NCI-H82 treated with DMSO at 0.1 percent for 48 hours (cell line): ENCODE measurements at regions not wholly inside any gene's neighbourhood (a gene's known extent, or its start where the extent isn't known, plus 50 kb on each side); places are given as distances from the start of the nearest gene placed in this dataset.
"Not testable (repeated sequence)": the region's sequence is repeated elsewhere in the genome, so short reads cannot be mapped to it uniquely, and the experiment has no call there.

Experiments
- DNase-seq: peaks from one replicate; lab custom pipeline; 2025; ENCODE audit not compliant: unreplicated experiment; lab: John Stamatoyannopoulos, UW

DNA sequence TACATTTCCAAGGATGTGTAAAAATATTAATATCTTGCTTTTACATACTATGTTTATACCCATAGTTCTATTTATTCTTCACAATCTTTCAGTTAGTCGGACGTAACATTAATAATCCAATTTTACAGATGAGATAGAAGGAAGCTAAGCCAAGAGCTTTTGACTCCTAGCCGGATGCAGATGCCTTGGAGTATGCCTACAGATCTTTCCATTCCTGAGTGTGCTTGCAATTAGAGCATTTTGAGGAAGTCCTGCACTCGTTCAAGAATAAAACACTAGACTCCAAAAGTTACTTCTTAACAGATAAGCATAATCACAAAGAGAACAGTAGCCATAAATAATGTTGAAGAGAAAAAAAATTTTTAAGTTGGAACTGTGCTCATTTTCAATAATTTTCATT, 337.6 kb upstream of the CLEC14A start:
- peak; percentile 54 for DNase-seq

DNA sequence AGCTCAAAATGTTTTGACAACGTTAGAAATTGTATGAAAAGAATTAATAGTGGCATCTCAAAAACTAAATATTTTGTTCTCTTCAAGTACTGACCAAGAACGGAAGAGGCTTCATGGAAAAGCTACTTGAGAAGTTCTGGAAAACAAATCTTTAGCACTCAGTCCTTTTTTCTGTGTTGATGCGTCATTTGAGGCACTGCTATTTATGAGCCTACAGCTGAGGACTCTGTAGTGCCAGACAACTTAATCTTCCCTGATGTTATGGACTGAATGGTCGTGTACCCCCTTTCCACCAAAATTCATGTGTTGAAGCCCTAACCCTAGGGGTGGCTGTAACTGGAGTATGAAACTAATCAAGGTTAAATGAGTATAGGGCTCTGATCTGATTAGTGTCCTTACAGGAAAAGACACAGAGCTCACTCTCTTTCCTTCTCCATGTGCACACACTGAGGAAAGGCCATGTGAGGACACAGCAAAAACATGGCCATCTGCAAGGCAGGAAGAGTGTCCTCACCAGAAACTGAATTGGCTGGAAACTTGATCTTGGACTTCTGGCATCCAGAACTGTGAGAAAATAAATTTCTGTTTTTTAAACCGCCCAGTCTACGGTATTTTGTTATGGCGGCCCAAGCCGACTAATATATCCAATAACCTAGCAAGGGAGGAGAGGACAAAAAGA, 337.0 kb upstream of the CLEC14A start:
- peak; percentile 49 for DNase-seq

DNA sequence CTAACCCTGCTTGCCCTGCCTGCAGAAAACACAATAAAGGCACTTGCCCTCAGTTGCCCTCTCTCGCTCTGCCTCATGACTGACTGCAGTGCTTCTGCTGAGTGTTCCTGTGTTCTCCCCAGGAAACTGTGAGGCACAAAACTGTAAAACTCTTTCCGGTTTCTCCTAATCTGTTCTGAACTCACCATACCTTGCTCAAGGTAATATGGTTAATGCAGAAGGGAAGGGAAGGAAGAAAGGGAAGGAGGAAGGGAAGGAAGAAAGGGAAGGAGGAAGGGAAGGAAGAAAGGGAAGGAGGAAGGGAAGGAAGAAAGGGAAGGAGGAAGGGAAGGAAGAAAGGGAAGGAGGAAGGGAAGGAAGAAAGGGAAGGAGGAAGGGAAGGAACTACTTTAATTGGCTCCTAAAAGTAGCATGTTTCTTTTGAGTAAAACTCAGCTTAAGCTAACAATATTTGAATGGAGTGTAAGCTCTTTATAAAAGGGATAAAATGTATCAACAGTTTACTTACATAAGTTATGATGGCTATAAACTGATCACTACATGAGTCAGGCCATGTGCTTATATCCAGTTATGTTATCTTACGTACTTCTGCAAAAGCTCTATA, 334.0 kb upstream of the CLEC14A start:
- DNase-seq = no peak

DNA sequence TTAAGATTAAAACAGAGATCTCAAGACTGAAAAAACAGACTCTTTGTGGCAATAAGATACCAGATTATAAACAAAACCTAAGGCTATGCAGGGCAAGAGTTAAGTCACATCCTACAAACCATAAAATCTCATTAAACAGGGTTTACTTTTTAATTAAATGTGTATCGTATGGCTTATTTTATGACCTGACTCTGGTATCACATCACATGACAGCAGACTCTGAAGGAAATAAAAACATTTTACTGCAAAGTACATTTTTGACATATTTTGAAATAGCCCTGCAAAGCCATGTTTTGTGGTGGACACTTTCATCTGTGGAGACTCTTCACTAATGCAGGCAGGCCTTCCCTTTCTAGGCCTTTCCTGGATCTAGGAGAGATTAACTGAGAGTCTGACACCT, 327.6 kb upstream of the CLEC14A start:
- DNase-seq = no peak

DNA sequence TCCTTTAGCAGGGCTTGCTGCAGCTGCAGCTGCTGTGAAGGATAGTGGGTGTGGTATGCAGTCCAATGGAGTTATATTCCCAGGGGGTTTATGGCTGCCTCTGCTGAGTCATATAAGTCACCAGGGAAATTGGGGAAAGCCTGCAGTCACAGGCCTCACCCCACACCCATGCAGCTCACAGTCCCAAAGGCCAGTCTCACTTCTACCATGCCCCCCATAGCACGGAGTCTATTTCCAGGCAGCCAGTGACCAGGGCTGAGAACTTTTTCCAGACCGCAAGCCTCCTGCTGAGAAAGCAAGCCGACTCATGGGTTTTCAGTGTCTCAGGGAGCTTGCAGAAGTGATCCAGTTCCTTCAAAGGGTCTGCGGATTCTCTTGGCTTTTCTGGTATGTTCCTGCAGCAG, 322.4 kb upstream of the CLEC14A start:
- DNase-seq = no peak

DNA sequence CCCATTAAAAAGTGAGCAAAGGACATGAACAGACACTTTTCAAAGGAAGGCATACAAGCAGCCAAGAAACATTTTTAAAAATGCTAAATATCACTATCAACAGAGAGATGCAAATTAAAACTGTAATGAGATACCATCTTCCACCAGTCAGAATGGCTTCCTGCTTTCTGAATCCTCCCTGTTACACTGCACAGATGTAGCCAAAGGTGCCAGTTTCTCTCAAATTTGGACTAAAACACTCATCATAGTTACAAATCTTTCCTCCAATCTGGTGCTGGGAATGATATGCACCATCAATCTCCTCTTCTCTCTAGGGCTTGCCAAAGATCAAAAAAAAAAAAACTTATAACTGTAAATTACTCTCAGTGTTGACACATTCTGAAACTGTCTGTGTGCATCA, 311.8 kb upstream of the CLEC14A start:
- DNase-seq = no peak

DNA sequence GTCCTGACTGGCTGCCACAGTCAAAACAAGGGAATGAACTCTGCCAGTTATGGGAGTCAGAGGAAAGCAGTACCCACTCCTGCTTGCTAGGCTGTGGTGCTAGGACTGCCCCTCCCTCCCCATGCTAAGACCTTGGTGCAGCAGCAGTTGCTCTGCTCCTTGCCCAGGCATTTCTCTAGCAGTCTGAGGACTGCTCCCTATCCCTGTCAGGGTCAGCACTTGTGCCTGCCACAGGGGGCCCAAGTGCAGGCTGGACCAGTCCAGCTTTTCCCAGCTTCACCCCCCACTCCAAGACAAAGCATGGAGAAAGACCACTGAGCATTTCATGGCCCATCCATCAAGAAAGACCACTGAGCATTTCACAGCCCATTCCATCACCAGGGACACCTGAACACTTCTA, 305.8 kb upstream of the CLEC14A start:
- DNase-seq = no peak

DNA sequence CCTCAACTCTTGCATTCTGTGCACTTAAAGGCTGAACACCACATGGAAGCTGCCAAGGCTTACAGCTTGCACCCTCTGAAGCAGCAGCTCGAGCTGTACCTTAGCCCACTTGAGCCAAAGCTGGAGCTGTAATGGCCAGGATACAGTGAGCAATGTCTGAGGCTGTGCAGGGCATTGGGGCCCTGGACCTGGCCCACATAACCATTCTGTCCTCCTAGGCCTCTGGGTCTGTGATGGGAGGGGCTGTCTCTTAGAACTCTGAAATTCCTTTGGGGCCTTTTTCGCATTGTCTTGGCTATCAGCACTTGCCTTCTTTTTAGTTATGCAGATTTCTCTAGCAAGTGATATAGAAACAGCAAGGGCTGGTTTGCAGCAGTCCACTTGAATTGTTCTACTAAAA, 303.8 kb upstream of the CLEC14A start:
- DNase-seq = no peak

DNA sequence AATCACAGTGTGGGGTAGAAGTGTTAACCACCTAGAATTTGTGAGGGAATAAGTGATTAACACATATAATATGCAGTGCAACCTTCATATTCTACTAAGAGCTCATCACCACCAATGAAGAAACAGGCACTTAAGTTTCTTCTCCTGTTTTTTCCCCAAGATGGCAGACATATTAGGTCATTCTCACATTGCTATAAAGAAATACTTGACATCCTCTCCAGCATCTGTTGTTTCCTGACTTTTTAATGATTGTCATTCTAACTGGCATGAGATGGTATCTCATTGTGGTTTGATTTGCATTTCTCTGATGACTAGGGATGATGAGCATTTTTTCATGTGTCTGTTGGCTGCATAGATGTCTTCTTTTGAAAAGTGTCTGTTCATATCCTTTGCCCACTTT, 301.5 kb upstream of the CLEC14A start:
- not testable (repeated sequence) for DNase-seq

DNA sequence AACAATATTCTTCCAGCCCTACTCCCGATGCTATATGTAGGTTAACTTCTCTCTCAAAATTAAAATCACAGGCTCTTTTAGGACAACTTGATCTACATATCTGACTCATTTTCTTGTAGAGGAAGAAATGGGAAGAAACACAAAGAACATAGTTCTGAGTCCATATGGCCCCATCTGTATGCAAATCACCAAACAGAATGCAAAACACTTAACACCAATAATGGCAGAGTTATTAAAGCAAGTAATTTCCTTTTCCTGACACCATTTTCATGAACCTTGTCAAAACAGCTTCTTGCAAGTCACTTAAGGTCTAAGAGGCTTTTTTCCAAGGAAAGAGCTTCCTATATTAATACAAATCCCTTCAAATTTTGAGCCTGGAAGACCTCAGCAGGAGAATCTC, 300.4 kb upstream of the CLEC14A start:
- no peak for DNase-seq

DNA sequence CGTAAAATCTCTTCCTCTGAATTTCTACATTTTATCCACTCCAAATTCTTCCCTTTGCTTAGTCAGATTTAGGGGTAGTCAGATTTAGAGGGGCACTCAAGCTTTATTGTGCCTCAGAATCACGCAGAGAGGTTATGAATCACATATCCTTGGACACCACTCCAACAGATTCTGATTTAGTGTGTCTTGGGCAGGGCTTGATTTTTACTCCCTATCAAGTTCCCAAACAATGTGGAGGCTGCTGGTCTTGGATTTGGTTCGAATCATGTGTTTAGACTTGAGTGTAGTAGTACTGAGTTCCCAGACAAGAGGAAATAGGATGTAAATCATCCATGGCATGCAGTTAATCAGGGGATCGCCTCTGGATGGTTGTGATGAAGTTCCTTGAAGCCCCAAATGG, 298.1 kb upstream of the CLEC14A start:
- DNase-seq = no peak

DNA sequence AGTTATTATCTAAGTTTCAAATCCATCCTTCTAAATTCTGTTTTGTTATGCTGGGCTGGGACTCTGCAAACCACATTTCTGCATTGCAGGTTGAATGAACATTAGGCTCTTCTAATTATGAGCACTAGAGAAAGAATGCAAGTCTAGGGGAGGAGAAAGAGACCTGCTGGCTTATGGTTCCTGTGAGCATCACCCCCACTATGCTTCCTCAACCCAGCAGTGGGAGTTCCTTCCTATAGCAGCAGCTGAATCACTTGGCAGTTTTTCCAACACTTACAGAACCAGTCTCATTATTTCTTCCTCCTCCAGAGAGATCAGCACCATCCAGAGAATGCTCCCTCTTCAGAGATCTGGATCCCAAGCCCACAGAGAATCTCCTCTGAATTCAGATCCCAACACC, 297.7 kb upstream of the CLEC14A start:
- DNase-seq = no peak

DNA sequence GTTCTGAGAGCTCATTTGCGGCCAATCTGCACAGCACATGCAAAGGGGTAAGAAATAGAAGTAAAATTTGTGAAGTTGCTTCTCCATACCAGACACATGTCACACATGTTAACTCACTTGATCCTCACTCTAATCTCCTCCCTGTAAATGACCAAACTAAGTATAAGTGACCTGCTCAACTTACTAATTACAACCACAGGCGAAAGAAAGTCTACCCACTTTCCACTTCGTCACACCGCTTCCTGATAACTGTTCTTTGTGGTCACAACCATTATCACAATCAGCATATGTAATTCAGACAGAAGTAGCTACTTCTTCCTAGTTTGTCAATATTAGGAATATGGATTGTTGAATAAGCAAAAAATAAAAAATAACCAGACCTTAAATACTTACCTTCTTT, 293.7 kb upstream of the CLEC14A start:
- DNase-seq = peak; percentile 3

DNA sequence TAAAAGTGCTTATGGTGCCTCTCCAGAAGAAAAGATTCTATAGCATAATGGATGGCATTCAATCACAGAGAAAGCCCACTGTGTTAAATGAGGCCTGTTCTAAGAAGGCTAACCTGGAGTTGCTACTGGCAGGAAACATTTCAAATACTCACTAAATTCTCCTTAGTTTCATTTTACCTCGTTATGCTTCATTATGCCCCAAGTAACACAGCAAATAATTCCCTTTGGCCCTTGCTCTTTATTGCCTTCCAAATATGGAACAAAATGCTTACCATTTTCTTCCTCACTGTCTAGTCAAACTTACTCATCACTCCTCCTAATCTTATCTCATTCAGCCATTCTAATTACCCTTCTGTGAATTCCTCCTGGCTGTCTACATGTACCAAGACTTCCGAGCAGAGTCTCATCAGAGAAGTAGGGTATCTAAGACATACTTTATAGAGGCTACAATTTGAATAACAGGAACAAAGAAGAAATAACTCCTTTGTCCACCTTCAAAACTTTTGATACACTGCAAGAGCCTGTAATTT, 292.1 kb upstream of the CLEC14A start:
- no peak for DNase-seq

DNA sequence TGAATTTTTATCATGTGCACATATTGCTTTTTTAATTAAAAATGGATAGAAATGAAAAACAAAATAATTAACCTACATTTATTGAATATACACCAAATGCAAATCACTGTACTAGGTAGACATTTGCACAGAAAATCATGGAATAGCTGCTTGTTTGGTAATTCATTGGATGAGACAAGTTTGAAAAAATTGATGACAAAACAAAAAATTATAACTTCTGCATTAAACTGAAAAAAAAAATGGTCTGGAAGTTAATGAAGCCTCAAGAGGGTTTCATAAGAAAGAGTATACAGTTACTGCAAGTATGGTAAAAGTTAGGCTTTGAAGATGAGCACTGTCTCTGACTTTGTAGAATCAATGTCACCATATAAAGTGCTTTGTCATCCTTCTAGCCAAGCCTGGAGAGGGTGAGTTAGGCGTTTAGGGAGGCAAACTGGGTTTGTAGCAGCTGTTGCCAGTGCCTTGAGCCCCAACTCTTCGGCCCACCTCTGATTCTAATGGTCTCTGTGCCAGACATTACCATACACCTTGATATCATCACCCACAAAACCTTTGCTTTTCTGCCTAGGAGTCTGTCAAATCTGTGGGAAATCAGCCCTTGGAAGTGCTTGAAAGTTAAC, 291.1 kb upstream of the CLEC14A start:
- no peak for DNase-seq

DNA sequence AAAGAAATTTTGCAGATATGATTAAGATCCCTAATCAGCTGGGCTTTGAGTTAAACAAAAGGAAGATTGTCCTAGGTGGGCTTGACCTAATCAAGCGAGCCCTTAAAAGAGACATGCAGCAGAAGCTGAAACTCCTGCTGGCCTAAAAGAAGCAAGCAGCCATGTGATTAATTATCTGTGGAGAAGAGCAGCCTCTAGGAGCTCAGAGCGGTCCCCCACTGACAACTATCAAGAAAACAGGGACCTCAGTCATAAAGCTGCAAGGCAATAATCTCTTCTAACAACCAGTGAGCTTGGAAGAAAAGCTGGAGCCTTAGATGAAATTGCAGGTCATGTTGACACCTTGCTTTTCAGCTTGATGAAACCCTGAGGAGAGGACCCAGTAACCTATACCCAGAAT, 288.9 kb upstream of the CLEC14A start:
- DNase-seq = no peak

DNA sequence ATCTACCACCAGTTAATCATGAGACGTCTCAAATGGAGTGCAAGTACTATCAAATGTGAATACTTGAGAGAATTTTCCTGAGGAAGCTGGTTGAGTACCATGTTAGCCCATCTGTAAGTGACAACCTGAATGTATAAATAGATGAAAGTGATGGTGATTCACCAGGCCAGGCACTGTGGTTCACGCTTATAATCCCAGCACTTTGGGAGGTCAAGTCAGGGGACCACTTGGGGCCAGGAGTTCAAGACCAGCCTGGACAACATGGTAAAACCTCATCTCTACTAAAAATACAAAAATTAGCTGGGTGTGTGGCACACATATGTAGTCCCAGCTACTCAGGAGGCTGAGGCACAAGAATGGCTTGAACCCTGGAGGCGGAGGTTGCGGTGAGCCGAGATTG, 288.0 kb upstream of the CLEC14A start:
- DNase-seq = not testable (repeated sequence)

DNA sequence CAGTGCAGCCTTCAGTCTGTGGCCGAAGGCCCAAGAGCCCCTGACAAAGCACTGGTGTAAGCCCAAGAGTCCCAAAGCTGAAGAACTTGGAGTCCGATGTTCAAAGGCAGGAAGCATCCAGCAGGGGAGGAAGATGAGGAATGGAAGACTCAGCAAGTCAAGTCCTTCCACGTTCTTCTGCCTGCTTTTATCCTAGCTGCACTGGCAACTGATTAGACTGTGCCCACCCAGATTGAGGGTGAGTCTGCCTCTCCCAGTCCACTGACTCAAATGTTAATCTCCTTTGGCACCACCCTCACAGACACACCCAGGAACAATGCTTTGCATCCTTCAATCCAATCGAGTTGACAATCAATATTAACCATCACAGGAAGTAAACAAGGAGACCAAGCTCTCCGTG, 282.2 kb upstream of the CLEC14A start:
- DNase-seq = not testable (repeated sequence)

DNA sequence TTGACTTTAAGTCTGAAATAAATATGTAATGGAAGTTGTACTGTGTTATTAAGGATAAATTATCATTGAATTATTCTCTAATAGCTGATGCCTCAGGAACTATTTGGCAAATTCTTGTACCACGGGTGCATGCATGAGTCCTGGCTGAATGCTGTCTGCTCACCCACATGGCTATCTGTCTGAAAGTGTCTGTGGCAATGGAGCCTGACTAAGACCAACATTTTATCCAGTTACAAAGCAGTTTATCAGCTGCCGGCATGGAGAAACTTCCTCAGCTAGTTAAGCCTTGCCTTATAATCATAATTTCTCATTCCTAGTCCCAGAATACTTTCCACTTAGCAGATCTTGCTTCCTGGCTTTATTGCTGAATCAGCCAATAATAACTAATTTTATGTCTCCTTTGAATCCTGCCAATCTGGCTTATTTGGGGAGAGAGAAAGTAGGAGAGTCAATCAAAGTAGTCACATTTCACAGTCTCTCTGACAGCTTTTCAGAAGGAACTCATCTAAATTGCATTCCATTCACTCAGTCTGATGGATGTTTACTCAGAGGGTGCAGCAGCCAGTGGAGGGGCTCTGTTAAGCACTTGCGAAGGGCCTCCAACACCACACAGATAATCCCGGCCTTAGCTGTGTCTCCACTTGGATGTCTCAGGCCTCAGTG, 280.6 kb upstream of the CLEC14A start:
- DNase-seq = peak; percentile 34

DNA sequence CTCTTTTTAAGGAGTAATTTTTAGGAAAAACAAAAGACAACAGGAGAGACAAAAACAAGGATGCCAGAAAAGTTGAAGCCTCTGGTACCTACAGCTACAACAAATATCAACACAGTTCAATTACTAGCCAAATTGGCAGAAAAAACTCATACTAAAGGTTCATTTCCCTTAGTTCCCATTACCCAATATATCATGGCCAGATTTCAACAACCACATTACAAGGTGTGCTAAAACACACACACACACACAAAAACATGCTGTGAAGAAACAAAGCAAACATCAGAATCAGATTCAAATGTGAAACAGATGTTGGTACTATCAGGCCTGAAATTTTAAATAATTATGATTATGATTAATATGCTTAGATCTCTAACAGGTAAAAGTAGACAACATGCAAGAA, 272.7 kb upstream of the CLEC14A start:
- no peak for DNase-seq

DNA sequence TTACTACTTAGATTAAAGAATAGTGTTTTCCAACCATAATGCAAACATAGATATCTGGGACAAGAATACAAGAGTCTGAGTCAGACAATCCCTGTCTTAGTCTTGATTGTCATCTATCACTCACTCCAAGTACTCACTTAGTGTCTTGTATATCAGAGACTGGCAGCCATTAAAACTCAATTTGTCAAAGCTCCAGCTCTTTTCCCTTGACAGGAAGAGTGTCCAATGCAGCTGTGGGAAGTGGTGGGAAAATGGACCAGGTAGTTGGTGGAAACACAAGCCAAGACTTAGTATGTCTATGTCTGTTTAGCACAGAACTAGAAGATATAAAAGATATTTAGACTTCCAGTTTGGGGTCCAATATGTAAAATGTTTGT, 271.6 kb upstream of the CLEC14A start:
- no peak for DNase-seq
